Peyer's patch (tissue), 4 donors: ENCODE measurements at regions not wholly inside any gene's neighbourhood (a gene's known extent, or its start where the extent isn't known, plus 50 kb on each side); places are given as distances from the start of the nearest gene placed in this dataset.

Experiments used
- POLR2A ChIP-seq, 2 donors: fragments of 450-650 bp; IDR thresholded peaks; one replicate each; pipeline ENCODE4 v1.5.1; 2017; ENCODE audit warnings: antibody characterized with exemption in 2 of 2, mild to moderate bottlenecking in 2 of 2, moderate library complexity in 2 of 2
- TF ChIP-seq, protein P1 (sequence below), 6 experiments: fragments of 450-650 bp in 4 of 6; fragments of 200-600 bp in 2 of 6; sonication (generic) in 1 of 6; IDR thresholded peaks; one replicate each; pipeline ENCODE4 v1.5.1; 2017 to 2019; ENCODE audit warnings: antibody characterized with exemption in 6 of 6, mild to moderate bottlenecking in 3 of 6, moderate library complexity in 1 of 6

GRCh38 chr12:97006585-97006984, 99.5 kb downstream of the NEDD1 start:
- TF ChIP-seq, protein P1, sequence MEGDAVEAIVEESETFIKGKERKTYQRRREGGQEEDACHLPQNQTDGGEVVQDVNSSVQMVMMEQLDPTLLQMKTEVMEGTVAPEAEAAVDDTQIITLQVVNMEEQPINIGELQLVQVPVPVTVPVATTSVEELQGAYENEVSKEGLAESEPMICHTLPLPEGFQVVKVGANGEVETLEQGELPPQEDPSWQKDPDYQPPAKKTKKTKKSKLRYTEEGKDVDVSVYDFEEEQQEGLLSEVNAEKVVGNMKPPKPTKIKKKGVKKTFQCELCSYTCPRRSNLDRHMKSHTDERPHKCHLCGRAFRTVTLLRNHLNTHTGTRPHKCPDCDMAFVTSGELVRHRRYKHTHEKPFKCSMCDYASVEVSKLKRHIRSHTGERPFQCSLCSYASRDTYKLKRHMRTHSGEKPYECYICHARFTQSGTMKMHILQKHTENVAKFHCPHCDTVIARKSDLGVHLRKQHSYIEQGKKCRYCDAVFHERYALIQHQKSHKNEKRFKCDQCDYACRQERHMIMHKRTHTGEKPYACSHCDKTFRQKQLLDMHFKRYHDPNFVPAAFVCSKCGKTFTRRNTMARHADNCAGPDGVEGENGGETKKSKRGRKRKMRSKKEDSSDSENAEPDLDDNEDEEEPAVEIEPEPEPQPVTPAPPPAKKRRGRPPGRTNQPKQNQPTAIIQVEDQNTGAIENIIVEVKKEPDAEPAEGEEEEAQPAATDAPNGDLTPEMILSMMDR (IDR thresholded peaks at IDR 0.05), result no peak
- TF ChIP-seq POLR2A (IDR thresholded peaks at IDR 0.05), result no peak
